K562 (cell line): ENCODE measurements at regions not wholly inside any gene's neighbourhood (a gene's known extent, or its start where the extent isn't known, plus 50 kb on each side); places are given as distances from the start of the nearest gene placed in this dataset.
A peak's percentile ranks its signal among the peaks of the same experiment; 100 is the strongest.

Source experiments
- ATAC-seq: fragments of 200-7000 bp; cut with Tn5 transposase; 3 replicates; pipeline ENCODE4 v1.9.1; 2020; ENCODE audit warnings: moderate library complexity
- BruUV-seq: library from RNA; stranded (reverse); fragments of 400-500 nt; replicated peaks from 2 replicates; lab custom pipeline; 2021; lab: Mats Ljungman, UMichigan
- CTCF ChIA-PET: fragments of 300-600 bp; formaldehyde crosslinking; extraction: SDS; loops from one replicate; lab custom pipeline; 2021; ENCODE audit warnings: low intra/inter-chr PET ratio; lab: Yijun Ruan, JAX
- POLR2A ChIA-PET: fragments of 300-600, 350-650 bp; sonication (Branson Sonifier 250); formaldehyde crosslinking; extraction: SDS; loops from one replicate; lab custom pipeline; 2021; ENCODE audit warnings: antibody characterized with exemption, inconsistent platforms; lab: Yijun Ruan, JAX
- DNase-seq, 4 experiments: peaks; one replicate each; pipeline versions ENCODE4 v3.0.0 to v3.0.0-alpha.2; 2011 to 2018; ENCODE audit warnings: low spot score in 3 of 4, mixed read lengths in 3 of 4; ENCODE audit errors: extremely low read depth in 1 of 4
- FAIRE-seq: peaks from 2 replicates; lab custom pipeline; 2011; peaks lifted over from hg19 to GRCh38; lab: Jason Lieb, UNC
- H2AFZ ChIP-seq: 2 replicates; pipeline ENCODE4 v1.6.0; 2011; ENCODE audit warnings: low read depth, low read length, control low read depth, inconsistent platforms
- H3K27ac ChIP-seq: fragments of 200-600 bp; 3 replicates; pipeline ENCODE4 v1.8.0; 2011; ENCODE audit warnings: low read depth, mild to moderate bottlenecking, control low read depth, inconsistent platforms, low read length, moderate library complexity, mixed read lengths; ENCODE audit errors: extremely low read depth
- H3K27me3 ChIP-seq, 2 experiments: fragments of 300-600 bp in 1 of 2; 2 replicates in 1 of 2; 3 replicates in 1 of 2; pipeline versions ENCODE4 v1.6.0 to v1.8.0; 2011; ENCODE audit warnings: inconsistent platforms in 2 of 2, low read length in 2 of 2, mild to moderate bottlenecking in 1 of 2, mixed read lengths in 1 of 2, moderate library complexity in 1 of 2; ENCODE audit not compliant: control insufficient read depth in 2 of 2, insufficient read depth in 2 of 2
- H3K36me3 ChIP-seq: fragments of 300-600 bp; 3 replicates; pipeline ENCODE4 v1.8.0; 2011; ENCODE audit warnings: mild to moderate bottlenecking, low read length, inconsistent platforms; ENCODE audit not compliant: control insufficient read depth, insufficient read depth
- H3K4me1 ChIP-seq, 2 experiments: fragments of 200-600 bp in 1 of 2; replicated peaks in 1 of 2; 2 replicates in 1 of 2; 3 replicates in 1 of 2; pipeline versions ENCODE4 v1.5.1 to v1.8.0; 2011; ENCODE audit warnings: inconsistent platforms in 2 of 2, low read length in 2 of 2, mild to moderate bottlenecking in 1 of 2, mixed read lengths in 1 of 2, moderate library complexity in 1 of 2; ENCODE audit not compliant: control insufficient read depth in 2 of 2, insufficient read depth in 2 of 2
- H3K4me2 ChIP-seq: 2 replicates; pipeline ENCODE4 v1.6.1; 2011; ENCODE audit warnings: low read length, control low read depth, inconsistent platforms, mixed read lengths; ENCODE audit not compliant: insufficient read depth
- H3K4me3 ChIP-seq: fragments of 200-600 bp; sonication (generic), shearing (Covaris generic); 2 replicates; pipeline ENCODE4 v1.5.1; 2016; ENCODE audit warnings: control low read depth, inconsistent platforms
- H3K79me2 ChIP-seq: fragments of 200-600 bp; 3 replicates; pipeline ENCODE4 v1.8.0; 2011; ENCODE audit warnings: low read length, inconsistent platforms; ENCODE audit not compliant: control insufficient read depth, insufficient read depth
- H3K9ac ChIP-seq, 2 experiments: 2 replicates each; pipeline versions ENCODE4 v1.6.0 to v1.6.1; 2011; ENCODE audit warnings: low read depth in 2 of 2, low read length in 2 of 2, control low read depth in 1 of 2, inconsistent platforms in 1 of 2, mild to moderate bottlenecking in 1 of 2, mixed read lengths in 1 of 2; ENCODE audit not compliant: insufficient read depth in 1 of 2
- H3K9me1 ChIP-seq: one replicate; pipeline ENCODE4 v1.6.0; 2011; ENCODE audit warnings: inconsistent platforms, mild to moderate bottlenecking, low read length, moderate library complexity; ENCODE audit not compliant: control insufficient read depth, insufficient read depth
- H3K9me3 ChIP-seq: replicated peaks from 2 replicates; pipeline ENCODE4 v1.5.1; 2011; ENCODE audit warnings: low read depth, low read length, inconsistent platforms; ENCODE audit not compliant: control insufficient read depth, insufficient read depth
- H4K20me1 ChIP-seq: replicated peaks from 2 replicates; pipeline ENCODE4 v1.6.1; 2011; ENCODE audit warnings: low read length, inconsistent platforms, mixed read lengths; ENCODE audit not compliant: control insufficient read depth, insufficient read depth
- MAFG ChIP-seq: fragments of 450-650 bp; conservative IDR thresholded peaks from 2 replicates; pipeline ENCODE4 v1.6.1; 2016; ENCODE audit warnings: missing genetic modification characterization, missing compliant biosample characterization
- POLR3A ChIP-seq: IDR thresholded peaks from 2 replicates; pipeline ENCODE4 v1.6.1; 2011; ENCODE audit warnings: borderline replicate concordance, mild to moderate bottlenecking, moderate library complexity; ENCODE audit not compliant: insufficient read length, insufficient read depth; ENCODE audit errors: extremely low read depth
- SRF ChIP-seq, 2 experiments: fragments of 250-450, 450-650 bp in 1 of 2; sonication (Bioruptor Pico) in 1 of 2; sonication (generic) in 1 of 2; formaldehyde crosslinking; IDR thresholded peaks; 2 replicates each; pipeline versions ENCODE4 v1.5.0 to v1.5.1; 2020 to 2022; ENCODE audit warnings: mild to moderate bottlenecking in 1 of 2, missing genetic modification reagents in 1 of 2
- TRIM28 ChIP-seq: fragments of 450-650 bp; IDR thresholded peaks from 2 replicates; pipeline ENCODE4 v1.6.1; 2017
- ZC3H4 ChIP-seq: sonication (generic); formaldehyde crosslinking; IDR thresholded peaks from 2 replicates; pipeline ENCODE4 v1.9.0; 2021; ENCODE audit warnings: missing genetic modification reagents, borderline replicate concordance
- ZNF175 ChIP-seq: fragments of 200-800 bp; sonication (Bioruptor generic); IDR thresholded peaks from 2 replicates; pipeline ENCODE4 v1.6.1; 2016; ENCODE audit warnings: low read depth, mild to moderate bottlenecking, missing genetic modification characterization, missing compliant biosample characterization
- ZNF263 ChIP-seq: sonication (generic); formaldehyde crosslinking; IDR thresholded peaks from 2 replicates; pipeline ENCODE4 v1.8.0; 2022; ENCODE audit warnings: mild to moderate bottlenecking, missing genetic modification reagents, borderline replicate concordance
- WGBS: fragments of 100-300 bp; shearing (Covaris generic); methylation state at CpG from one replicate; pipeline ENCODE4 v1.1.6; 2016; ENCODE audit warnings: low coverage, mixed read lengths; ENCODE audit not compliant: insufficient coverage; ENCODE audit errors: missing lambda C conversion rate; 5-methylcytosine and 5-hydroxymethylcytosine counted together
- in situ Hi-C: fragments of 300-500 bp; cut with MboI; formaldehyde crosslinking; loops from 4 replicates; pipeline ENCODE4 v1.15.0; 2018; ENCODE audit warnings: inconsistent platforms, mixed read lengths
- intact Hi-C: fragments of 100-400 bp; cut with micrococcal nuclease; formaldehyde crosslinking; loops from 2 replicates; pipeline ENCODE4 v1.14.2; 2022

GRCh38 chr18:77919923-77920322 is 670.3 kb downstream of the GALR1 start:
- intact Hi-C loops = no loop called here
- CTCF ChIA-PET = no interaction called here
- no peak for DNase-seq
- no peaks in the 10 kb centered on the region for H3K4me1 ChIP-seq
- no peaks in the 10 kb centered on the region for H4K20me1 ChIP-seq
- no peak for TF ChIP-seq POLR3A
- TF ChIP-seq, all 486 proteins: peak for 0
- no TSS peak for BruUV-seq
- FAIRE-seq (no peak), ATAC-seq (no peak)
- Histone ChIP-seq H3K27ac (no peak overlapping the region), H3K4me2 (no peak overlapping the region), H3K27me3 (no peaks in the 10 kb centered on the region), H3K9ac (no peak overlapping the region), H3K9me3 (no peaks in the 10 kb centered on the region), H3K4me3 (no peak overlapping the region), H3K9me1 (no peaks in the 10 kb centered on the region), H2AFZ (no peak overlapping the region), H3K36me3 (peaks cover 48% of the 10 kb centered on the region), H3K79me2 (no peaks in the 10 kb centered on the region)
- 77% methylated on average over 3 of the region's 4 CpGs for WGBS
- in situ Hi-C loops = no loop called here
- POLR2A ChIA-PET = no interaction called here

- Histone ChIP-seq H3K4me2 (no peak overlapping the region), H3K27ac (no peak overlapping the region), H3K79me2 (no peaks in the 10 kb centered on the region; the same call in 2 of the 3 replicates), H3K27me3 (no peaks in the 10 kb centered on the region)
- 92% methylated on average over 1 of the region's 1 CpG for WGBS
- no peak for ATAC-seq
- no peak for DNase-seq
- POLR2A ChIA-PET = no interaction called here
- BruUV-seq = no TSS peak
- TF ChIP-seq TRIM28 = peak; percentile 63; the same call in 1 of the 2 replicates
- no peak for TF ChIP-seq ZC3H4 (CRISPR knock-in tag)
- TF ChIP-seq ZNF263 (CRISPR knock-in tag) = no peak
- no peak for TF ChIP-seq MAFG
- TF ChIP-seq SRF (CRISPR knock-in tag; IDR thresholded peaks at IDR 0.05) = no peak
- TF ChIP-seq ZNF175 = no peak
- TF ChIP-seq, all 486 proteins: peak for 1
- intact Hi-C loops (no loop called here), in situ Hi-C loops (no loop called here)
- Histone ChIP-seq H3K4me1 (no peaks in the 10 kb centered on the region), H3K36me3 (0 out of 3 replicates have a peak, but pooled peaks cover 7% of the 10 kb centered on the region), H4K20me1 (no peaks in the 10 kb centered on the region), H3K9ac (no peak overlapping the region), H3K4me3 (no peak overlapping the region), H3K9me1 (no peaks in the 10 kb centered on the region), H2AFZ (no peak overlapping the region), H3K9me3 (peaks cover 3% of the 10 kb centered on the region; the same call in 1 of the 2 replicates)
- CTCF ChIA-PET = no interaction called here
- FAIRE-seq = no peak
Observed at GRCh38 chr18:77935342-77935741, 685.7 kb downstream of the GALR1 start.
